SK-N-MC (cell line): ENCODE measurements at regions not wholly inside any gene's neighbourhood (a gene's known extent, or its start where the extent isn't known, plus 50 kb on each side); places are given as distances from the start of the nearest gene placed in this dataset.
"Not testable (repeated sequence)": the region's sequence is repeated elsewhere in the genome, so short reads cannot be mapped to it uniquely, and the experiment has no call there.

ENCODE experiments used
- EZH2 ChIP-seq: fragments of 200-600 bp; sonication (generic); IDR thresholded peaks from one replicate; pipeline ENCODE4 v1.6.1; 2017; ENCODE audit warnings: antibody characterized with exemption
- FOXP2 ChIP-seq: optimal IDR thresholded peaks from 2 replicates; pipeline ENCODE3; 2011; ENCODE audit warnings: mild to moderate bottlenecking, moderate library complexity; ENCODE audit not compliant: insufficient read depth; ENCODE audit errors: extremely low read length, control extremely low read depth
- POLR2AphosphoS5 ChIP-seq: IDR thresholded peaks from 2 replicates; pipeline ENCODE4 v1.6.1; 2012; ENCODE audit warnings: mild to moderate bottlenecking, low read depth, low read length, borderline replicate concordance

GRCh38 chr4:73332012-73332411, 72.1 kb upstream of the ALB start:
- not testable (repeated sequence) for TF ChIP-seq EZH2, FOXP2, POLR2AphosphoS5
